ENCODE measurements at regions not wholly inside any gene's neighbourhood (a gene's known extent, or its start where the extent isn't known, plus 50 kb on each side); places are given as distances from the start of the nearest gene placed in this dataset.

DNA sequence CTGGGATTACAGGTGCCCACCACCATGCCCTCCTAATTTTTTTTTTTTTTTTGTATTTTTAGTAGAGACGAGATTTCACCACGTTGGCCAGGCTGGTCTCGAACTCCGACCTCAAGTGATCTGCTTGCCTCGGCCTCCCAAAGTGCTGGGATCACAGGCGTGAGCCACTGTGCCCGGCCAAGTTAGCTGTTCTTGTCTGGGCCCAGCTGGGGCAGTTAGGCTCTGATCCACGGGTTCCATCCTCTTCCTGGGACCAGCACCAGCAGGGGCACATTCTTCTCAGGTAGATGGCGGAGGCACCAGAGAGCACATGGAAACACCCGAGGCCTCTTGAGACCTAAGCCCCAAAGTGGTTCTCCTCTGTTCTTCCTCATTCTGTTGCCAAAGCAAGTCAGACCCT lies 281.6 kb downstream of the PBX3 start:
- in situ Hi-C loops (cut with MboI; ENCODE audit: low sequenced_read_pairs, unreplicated experiment) = no loop called here
- no peak for DNase-seq (ENCODE audit: low spot score)
- TF ChIP-seq, protein P1, sequence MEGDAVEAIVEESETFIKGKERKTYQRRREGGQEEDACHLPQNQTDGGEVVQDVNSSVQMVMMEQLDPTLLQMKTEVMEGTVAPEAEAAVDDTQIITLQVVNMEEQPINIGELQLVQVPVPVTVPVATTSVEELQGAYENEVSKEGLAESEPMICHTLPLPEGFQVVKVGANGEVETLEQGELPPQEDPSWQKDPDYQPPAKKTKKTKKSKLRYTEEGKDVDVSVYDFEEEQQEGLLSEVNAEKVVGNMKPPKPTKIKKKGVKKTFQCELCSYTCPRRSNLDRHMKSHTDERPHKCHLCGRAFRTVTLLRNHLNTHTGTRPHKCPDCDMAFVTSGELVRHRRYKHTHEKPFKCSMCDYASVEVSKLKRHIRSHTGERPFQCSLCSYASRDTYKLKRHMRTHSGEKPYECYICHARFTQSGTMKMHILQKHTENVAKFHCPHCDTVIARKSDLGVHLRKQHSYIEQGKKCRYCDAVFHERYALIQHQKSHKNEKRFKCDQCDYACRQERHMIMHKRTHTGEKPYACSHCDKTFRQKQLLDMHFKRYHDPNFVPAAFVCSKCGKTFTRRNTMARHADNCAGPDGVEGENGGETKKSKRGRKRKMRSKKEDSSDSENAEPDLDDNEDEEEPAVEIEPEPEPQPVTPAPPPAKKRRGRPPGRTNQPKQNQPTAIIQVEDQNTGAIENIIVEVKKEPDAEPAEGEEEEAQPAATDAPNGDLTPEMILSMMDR (IDR thresholded peaks at IDR 0.05; ENCODE audit: borderline replicate concordance, control extremely low read depth, extremely low read depth, insufficient read depth, missing control alignments) = no peak

DNA sequence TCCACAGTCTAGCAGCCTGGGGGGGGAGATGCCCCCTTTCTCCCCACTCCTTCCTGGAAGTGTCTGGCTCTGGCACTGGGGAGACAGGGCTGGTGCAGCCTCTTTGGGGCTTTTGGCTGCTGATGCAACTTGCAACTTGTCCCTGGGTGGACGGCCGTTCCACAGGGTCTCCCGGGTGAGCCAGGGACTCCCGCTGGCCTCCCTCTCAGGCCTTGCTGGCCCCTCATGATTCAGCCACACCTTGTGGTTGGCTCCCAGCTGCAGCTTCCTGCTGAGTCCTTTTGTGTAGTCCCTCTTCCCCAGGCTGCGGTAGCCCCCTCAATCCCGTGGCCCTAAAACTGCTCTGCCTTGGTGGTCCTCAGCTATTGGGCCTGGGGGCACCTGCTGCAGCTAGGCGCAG lies 283.5 kb downstream of the PBX3 start:
- TF ChIP-seq, protein P1 (IDR thresholded peaks at IDR 0.05; ENCODE audit: borderline replicate concordance, control extremely low read depth, extremely low read depth, insufficient read depth, missing control alignments) = no peak
- in situ Hi-C loops (cut with MboI; ENCODE audit: low sequenced_read_pairs, unreplicated experiment) = no loop called here
- DNase-seq (ENCODE audit: low spot score) = no peak

DNA sequence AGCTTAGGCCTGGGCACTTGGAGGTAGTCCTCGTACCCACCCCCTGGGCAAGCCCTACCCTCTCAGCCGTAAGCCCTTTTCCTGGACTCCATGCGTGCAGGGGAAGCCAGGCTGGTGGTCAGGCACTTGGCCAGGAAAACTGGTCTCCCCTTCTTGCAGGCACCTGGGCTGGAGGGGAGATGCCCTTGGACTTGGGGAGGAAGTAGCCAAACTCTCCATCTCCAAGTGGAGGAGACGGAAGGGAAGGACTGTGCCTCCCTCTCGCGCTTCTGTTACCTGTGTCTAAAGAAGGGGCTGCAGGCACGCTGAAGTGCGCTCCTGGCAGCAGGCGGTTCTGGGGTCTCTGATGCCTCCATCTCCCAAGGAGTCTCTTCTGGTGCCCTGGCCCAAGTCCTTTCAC lies 283.9 kb downstream of the PBX3 start:
- TF ChIP-seq, protein P1 (IDR thresholded peaks at IDR 0.05; ENCODE audit: borderline replicate concordance, control extremely low read depth, extremely low read depth, insufficient read depth, missing control alignments) = no peak
- in situ Hi-C loops (cut with MboI; ENCODE audit: low sequenced_read_pairs, unreplicated experiment) = no loop called here
- DNase-seq (ENCODE audit: low spot score) = no peak

DNA sequence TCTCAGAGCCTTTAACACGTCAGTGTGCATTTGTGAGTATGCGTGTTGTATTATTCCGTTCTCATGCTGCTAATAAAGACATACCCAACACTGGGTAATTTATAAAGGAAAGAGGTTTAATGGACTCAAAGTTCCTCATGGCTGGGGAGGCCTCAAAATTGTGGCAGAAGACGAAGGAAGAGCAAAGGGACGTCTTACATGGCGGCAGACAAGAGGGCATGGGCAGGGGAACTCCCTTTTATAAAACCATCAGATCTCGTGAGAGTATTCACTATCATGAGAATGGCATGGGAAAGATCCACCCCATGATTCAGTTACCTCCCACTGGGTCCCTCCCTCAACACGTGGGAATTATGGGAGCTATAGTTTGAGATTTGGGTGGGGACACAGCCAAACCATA lies 285.0 kb downstream of the PBX3 start:
- TF ChIP-seq, protein P1 (IDR thresholded peaks at IDR 0.05; ENCODE audit: borderline replicate concordance, control extremely low read depth, extremely low read depth, insufficient read depth, missing control alignments) = no peak
- in situ Hi-C loops (cut with MboI; ENCODE audit: low sequenced_read_pairs, unreplicated experiment) = no loop called here
- DNase-seq (ENCODE audit: low spot score) = no peak

DNA sequence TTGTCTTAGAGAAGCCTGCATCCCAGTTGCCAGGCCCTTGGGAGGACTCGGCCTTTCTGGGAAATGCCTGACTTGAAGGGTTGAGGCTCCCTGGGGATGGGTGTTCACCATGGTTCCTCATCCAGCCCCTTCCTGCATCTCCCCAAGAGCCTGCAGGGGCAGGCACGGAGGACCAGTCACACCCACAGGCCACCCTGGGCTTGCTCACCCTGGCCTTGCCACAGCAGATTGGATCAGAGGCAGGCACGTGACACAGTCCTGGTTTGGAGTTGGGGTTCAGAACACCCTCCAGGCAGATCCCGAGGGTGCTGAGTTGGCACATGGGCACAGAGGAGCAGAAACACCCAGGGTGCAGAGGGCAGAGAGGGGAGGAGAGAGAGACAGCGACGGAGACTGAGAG lies 286.1 kb downstream of the PBX3 start:
- DNase-seq (ENCODE audit: low spot score) = no peak
- in situ Hi-C loops (cut with MboI; ENCODE audit: low sequenced_read_pairs, unreplicated experiment) = no loop called here
- TF ChIP-seq, protein P1 (IDR thresholded peaks at IDR 0.05; ENCODE audit: borderline replicate concordance, control extremely low read depth, extremely low read depth, insufficient read depth, missing control alignments) = no peak

DNA sequence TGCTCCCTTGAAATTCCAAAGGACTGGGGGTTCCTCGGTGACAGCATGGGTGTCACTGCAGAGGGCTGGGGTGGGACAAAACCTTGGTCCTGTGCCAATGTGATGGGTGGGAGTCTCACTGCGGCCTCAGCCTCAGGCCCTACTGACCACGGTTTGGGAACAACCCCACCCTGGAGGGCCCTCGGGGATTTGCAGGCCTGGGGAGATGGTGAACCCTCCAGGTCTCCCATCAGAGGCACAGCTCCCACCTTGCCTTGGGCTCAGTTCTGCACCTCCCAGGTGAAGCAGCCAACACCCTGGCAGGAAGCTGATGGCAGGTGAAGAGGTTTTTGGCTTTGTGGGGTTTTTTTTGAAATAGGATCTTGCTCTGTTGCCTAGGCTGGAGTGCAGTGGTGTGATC lies 286.8 kb downstream of the PBX3 start:
- TF ChIP-seq, protein P1 (IDR thresholded peaks at IDR 0.05; ENCODE audit: borderline replicate concordance, control extremely low read depth, extremely low read depth, insufficient read depth, missing control alignments) = no peak
- no peak for DNase-seq (ENCODE audit: low spot score)
- in situ Hi-C loops (cut with MboI; ENCODE audit: low sequenced_read_pairs, unreplicated experiment) = no loop called here

DNA sequence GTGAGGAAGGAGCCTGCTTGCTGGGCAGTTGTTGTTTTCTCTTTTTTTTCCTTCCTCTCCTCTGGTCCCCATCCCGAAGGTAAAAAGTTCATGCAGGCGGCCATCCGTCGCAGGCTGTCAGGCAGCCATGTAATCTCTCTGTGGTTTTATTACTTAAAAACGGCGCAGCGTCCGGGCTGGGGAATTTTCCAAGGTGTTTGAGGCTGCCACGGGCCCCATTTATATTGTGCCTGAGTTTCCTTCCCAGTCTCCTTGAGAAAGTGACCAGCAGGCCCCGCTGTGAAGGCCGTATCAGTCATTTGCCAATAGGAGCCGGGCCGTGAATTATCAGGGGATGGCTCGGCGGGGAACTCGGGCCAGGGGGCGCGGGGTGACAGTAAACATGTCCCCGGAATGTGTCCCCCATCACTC lies 289.7 kb downstream of the PBX3 start:
- in situ Hi-C loops (cut with MboI; ENCODE audit: low sequenced_read_pairs, unreplicated experiment) = no loop called here
- no peak for DNase-seq (ENCODE audit: low spot score)
- TF ChIP-seq, protein P1 (IDR thresholded peaks at IDR 0.05; ENCODE audit: borderline replicate concordance, control extremely low read depth, extremely low read depth, insufficient read depth, missing control alignments) = no peak

Measured in GM13976 (cell line).